HG03442 (cell line): ENCODE measurements at regions not wholly inside any gene's neighbourhood (a gene's known extent, or its start where the extent isn't known, plus 50 kb on each side); places are given as distances from the start of the nearest gene placed in this dataset.

ENCODE experiments used
- ATAC-seq: cut with Tn5 transposase; IDR thresholded peaks from one replicate; pipeline ENCODE4 v1.9.1; 2021; ENCODE audit warnings: mild to moderate bottlenecking, moderate library complexity; ENCODE audit not compliant: unreplicated experiment

DNA sequence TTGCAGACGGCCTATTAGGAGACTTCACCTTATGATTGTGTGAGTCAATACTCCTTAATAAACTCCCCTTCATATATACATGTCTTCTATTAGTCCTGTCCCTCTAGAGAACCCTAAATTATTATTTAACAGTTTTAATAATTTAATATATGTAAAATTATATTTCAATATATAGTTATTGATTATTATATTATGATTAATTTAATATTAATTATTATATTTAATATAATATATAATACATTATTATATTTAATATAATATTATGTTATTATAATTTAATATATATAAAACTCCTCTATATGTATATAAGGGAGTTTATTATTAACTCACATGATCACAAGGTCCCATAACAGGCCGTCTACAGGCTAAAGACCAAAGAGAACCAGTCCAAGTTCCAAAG lies 533.2 kb downstream of the ARAP2 start:
- no peak for ATAC-seq

DNA sequence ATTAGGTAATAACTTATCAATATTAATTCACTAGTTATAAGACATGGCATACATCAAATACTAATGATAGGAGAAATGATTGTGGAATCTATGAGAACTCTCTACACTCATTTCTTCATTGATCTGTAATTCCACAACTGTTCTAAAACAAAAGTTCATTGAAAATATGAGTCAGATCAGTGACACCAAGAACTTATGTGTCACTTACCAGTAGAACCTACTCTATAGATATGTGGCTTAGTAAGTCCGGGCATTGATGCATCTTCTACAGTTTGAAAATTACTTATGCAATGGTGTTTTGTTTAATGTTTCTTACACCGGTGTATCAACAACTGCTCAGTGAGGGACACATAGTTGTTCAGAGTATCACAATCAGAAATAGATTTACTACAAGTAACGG lies 520.3 kb downstream of the ARAP2 start:
- ATAC-seq: no peak

DNA sequence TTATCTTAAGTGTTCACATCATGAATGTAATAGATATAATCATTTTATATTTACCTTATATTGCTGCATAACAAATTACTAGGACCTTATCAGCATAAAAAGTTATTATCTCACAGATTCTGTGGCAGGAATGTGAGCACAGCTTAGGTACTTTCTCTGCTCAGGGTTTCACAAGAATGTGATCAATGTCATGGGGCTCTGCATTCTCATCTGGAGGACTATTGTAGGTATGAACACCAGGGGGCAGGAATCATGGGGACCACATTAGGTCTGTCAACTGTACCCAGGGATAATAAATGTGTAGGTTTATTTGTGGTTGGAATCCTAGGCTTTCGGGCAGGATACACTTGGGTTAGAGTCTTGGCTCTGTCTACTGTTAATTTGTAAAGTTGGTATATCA lies 519.2 kb downstream of the ARAP2 start:
- ATAC-seq: peak; percentile 61

DNA sequence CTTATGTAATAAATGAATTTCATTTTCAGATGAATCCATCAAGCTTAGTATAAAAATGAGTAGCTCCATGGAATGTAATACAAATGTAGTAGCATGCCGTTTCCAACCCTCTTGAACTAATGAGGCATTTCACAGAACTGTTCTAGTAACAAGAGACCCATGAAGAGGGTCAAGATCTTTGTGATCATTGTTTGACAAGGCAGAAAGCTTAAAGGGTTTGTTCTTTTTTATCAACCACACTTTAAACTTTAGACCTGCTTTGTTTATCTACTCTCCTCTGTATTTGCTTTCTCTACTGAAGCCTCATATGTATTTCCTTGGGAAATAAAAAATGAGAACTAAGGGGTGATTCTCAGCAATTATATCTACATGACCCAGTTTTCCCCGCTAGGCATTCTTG lies 513.9 kb downstream of the ARAP2 start:
- ATAC-seq: no peak

DNA sequence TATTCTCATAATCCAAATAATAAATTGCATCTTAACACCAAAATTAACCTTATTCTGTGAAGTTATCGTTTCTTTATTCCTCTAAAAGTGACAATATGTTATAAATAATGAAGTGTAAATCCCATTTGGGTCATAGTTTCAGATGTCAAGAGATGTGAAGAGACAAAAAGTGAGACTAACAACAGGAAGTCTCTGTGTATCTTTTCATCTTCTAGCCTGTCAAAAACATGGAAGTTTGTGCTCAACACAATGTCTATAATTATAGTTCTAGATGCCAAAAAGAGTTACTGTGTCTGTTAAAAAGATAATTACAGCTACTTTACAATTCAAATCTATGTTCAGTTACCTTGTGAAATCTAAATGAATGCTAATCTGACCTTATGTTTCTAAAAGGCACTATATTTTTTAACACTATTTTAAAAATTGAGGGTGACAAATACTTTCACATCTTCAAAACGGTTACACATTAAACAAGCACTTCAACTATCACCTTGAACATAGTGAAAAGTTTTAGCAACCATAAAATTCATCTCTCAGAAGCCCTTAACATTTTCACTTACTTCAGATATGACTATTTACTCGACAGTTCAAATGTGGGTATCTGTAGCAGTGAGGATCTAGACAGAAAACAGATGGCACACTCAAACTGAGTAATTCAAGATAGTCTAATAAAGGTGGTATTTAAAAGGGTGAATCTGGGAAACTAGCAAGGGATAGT lies 509.8 kb downstream of the ARAP2 start:
- peak; percentile 46 for ATAC-seq

DNA sequence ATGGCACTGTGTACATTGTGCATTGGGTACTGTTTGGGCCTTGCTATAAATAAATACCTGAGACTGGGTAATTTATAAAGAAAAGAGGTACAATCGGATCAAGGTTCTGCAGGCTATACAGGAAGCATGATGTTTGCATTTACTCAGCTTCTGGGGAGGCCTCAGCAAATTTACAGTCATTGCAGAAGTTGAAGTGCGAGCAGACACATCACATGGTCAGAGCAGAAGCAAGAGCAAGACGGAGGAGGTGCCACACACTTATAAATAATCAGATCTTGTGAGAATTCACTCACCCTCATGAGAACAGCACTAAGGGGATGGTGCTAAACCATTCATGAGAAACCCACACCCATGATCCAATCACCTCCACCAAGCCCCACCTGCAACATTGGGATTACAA lies 505.0 kb downstream of the ARAP2 start:
- peak; percentile 45 for ATAC-seq

DNA sequence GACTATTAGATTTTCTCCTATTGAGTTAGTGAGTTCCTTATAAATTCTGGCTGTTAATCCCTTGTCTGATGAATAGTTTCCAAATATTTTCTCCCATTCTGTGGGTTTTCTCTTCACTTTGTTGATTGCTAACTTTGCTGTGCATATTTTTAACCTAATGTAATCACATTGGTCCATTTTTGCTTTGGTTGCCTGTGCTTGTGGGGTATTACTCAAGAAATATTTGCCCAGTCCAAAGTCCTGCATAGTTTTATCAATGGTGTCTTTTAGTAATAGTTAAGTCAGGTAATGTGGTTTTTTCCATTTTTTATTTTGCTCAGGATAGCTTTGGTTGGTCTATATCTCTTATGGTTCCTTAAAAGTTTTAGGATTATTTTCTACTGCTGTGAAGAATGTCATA lies 490.3 kb downstream of the ARAP2 start:
- no peak for ATAC-seq

DNA sequence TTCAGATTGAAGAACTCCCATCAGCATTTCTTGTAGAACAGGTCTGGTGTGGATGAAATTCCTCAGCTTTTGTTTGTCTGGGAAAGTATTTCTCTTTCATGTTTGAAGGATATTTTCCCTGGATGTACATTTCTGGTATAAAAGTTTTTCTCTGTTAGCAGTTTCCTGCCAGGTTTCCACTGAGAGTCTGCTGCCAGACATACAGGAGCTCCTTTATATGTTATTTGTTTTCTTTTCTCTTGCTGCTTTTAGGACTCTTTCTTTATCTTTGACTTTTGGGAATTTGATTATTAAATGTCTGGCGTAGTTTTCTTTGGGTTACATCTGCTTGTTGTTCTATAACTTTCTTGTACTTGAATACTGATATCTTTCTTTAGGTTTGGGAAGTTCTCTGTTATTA lies 486.5 kb downstream of the ARAP2 start:
- no peak for ATAC-seq

DNA sequence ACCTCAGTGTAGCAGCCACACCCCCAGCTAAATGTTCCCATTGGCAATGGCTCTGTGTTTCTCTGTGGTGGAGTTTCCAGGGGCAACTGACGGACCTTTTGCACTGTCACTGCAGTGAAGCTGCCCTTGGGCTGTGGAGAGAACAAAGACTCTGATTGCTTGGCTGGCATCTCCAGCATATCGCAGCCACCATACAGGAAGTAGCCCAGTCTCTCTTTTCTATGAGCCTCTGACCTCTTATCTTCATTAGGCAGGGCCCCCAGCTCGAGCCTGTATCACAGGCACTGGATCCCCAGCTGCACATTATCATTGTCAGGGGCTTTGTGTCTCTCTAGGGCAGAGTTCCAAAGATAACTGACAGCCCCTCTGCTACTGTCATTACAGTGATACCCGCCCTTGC lies 483.5 kb downstream of the ARAP2 start:
- no peak for ATAC-seq

DNA sequence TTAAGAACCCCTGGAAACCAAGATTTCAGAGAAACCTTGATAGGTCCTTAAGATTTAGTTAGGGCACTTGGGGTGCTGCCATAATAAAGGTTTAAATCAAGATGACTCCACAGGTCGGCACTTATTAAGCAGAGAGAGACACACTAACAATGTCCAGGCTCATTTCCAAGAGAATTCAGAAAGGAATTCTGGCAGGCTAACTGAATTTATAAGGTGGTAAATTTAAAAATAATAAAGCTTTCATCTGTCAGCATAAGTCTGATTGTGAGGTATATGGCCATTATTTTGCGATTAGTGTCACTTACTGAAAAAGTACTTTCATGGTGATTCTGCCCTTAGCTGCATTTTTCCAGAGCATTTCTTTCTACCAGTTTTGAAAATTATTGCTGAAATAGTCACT lies 472.7 kb downstream of the ARAP2 start:
- no peak for ATAC-seq

DNA sequence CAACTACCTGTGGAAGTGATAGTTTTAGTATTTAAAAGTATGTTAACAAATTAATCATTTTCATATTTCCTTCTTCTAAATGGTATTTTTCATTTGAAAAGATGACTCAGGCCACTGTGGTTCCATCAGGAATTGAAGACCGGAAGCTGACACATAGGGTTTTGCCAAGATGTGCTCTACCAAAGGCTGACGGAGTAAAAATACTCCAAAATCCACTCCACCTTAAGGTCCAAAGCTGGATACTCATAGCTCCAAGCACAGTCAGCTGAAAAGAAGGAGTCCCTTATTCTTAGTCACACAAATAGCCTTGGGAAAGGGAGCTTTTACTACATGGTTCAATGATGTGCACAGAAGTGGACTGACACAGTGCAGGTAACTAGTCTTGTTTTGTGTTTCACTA lies 472.0 kb downstream of the ARAP2 start:
- no peak for ATAC-seq

DNA sequence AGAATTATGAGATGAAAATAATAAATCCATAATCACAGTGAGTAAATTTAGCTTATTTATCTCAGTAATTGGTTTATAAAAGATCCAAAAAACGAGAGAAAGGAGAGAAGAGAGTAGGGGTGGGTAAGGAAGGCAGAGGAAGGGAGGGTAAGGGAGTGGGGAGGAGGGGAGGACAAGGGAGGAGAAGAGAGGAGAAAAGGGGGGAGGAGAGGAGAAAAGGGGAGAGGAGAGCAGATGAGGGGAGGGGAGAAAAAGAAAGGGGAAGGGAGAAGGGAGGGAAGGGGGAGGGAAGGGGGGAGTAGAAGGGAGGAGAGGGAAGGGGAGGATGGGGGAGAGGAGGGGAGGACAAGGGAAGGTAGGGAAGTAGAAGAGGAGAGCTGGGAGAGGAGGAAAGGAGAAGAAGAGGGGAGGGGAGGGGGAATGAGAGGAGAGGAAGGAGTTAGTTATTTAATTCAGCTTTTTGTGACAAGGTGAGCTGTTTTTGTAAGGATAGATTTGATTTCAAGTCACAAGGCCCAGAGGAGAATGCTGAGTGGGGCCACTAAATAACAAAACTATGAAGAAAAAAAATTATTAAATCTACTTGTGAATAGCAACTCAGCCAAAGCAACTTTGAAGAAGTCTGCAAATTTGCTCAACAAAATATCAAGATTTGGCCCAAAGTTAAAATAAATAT lies 454.3 kb downstream of the ARAP2 start:
- no peak for ATAC-seq

DNA sequence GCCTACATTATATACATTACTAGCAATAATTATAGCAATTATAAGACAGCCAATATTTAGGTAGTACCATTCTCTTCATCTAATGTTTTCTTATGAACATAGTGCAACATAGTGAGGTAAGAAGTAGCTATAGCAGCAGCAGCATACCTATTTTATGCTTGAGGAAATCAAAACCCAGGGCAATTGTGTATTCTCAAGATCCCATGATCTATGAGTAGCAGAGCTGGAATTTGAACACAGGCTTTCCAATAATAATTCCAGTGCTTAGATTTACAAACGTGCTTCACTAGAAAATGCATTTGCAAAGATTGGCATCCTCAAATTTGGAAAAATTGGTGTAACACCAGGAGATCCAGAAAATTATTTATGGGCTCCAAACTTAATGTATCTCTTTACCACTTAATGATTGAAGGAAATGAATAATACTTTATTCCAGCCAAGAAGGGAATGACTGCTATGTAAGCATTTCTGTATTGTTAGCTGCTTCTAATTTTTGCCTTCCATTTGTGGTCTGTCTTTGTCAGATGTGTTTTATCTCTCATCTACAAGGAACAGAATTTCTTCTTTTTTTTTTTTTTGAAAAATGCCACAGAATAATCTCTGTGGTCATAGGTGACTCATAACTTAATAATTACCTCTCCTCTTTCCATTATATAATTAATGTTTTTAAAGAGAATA lies 451.1 kb downstream of the ARAP2 start:
- no peak for ATAC-seq

DNA sequence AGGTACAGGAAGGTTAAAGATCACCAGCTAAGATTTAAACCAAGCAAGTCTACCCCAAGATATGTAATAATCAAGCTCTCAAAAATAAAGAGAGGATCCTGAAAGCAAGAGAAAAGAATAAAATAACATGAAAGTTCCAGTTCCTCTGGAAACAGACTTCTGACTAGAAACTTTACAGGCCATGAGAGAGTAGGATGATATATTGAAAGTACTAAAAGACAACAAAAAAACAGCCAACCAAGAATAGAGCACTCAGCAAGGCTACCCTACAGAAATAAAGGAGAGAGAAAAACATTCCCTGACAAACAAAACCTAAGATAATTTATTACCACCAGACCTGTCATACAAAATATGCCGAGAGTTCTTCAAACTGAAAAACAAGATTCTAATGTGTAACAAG lies 450.5 kb downstream of the ARAP2 start:
- ATAC-seq: no peak

DNA sequence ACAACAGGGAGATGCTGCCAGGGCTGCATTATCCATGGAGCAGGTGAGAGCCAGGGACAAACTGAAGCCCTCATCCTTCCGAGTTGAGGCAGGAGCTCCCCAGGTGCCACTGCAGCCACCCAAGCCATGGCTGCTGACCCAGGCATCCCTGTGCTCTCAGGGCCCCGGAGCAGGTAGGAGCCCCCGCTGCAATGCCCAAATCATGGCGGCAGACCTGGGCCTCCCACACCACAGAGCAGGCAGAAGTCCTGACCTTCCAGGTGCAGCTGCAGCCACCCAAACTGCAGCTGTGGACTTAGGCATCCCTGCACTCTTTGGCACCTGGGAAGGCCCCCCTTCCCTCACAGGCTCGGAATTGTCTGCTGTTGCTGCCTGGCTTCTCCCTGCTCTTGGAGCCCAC lies 443.6 kb downstream of the ARAP2 start:
- ATAC-seq: no peak

DNA sequence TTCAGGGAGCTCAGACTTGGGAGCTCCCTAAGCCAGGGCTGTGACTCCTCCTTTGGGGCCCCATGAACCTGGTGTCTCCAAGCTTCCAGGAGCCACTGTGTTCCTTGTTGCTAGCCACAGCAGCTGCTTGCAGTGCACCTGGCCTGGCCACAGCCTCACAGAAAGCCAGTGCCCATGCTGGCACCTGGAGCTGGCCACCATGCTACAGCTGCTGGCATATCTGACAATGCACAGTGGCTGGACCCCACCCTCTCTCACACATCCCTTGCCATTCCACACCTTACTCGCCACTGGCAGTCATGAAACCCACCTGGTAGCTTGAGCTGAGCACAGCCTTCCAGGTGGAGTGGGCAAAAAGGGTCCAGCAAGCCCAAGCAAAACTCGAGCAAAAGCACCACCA lies 441.7 kb downstream of the ARAP2 start:
- no peak for ATAC-seq

DNA sequence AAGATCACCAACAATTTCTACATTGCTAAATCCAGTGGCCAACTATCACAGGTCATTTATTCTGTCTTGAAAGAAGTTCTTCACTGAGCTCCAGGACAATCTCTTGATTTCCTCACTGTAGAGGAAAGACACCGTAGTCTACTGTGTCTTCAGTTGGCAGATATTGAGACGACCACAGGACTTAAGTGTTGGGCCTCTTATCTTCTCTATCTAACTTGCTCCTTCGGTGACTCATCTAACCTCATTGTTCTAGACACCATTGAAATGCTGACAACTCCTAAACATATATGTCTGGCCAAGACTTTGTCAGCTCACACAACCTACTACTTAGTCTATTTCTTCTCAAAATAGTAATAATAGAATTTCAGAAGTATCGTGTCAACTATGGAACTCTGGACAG lies 425.8 kb downstream of the ARAP2 start:
- no peak for ATAC-seq

DNA sequence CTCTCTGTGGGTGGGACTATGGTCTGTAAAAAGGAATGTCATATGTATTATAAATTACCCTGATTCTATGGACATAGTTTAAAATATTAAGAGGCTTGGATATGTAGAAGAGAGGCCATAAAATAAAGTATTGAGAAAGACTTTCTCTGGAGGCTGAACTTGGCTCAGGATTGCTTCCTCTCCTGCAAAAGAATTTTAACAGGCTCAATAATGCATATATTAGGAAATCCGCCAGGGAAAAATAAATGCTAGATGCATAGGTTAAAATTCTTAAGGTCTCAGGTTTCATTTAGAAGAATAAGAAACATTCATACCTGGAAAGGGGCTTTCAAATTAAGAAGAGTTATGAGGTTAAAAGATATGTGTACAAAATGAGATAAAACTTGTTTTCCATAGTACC lies 424.3 kb downstream of the ARAP2 start:
- no peak for ATAC-seq

DNA sequence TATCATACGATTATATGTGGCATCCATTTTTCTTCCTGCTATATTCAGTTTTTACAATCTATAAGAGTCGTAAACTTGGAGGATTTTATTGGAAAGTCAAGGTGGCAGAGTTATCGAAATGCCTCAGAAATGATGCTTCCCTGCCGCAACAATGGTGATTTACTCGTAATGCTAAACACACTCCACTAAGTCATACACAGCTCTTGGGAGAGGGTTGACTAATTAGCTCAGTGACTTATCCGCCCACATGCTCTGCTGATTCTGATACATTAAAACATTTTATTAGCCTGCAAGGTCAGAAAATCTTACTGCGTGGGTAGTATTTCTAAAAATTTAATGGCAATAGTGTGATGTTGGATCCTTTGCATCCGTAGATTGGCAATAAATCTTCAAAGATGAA lies 420.1 kb downstream of the ARAP2 start:
- ATAC-seq: no peak

DNA sequence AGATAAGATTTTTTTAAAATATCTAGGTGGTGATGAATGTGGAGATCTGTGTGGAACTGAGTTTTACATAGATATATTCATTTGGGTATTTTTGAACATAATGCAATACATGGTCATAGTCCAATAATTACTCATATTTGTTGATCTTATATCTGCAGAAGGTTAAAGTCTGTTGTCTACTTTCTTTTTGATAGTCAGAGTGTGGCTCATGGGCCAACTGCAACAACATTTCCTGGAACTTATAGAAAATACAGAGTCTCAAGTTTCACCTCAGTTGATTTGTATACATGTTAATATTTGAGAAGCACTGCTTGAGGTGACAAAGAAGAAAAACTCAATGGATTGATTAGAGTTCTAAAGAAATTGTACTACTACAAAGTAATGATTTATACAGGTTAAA lies 408.4 kb downstream of the ARAP2 start:
- ATAC-seq: no peak

DNA sequence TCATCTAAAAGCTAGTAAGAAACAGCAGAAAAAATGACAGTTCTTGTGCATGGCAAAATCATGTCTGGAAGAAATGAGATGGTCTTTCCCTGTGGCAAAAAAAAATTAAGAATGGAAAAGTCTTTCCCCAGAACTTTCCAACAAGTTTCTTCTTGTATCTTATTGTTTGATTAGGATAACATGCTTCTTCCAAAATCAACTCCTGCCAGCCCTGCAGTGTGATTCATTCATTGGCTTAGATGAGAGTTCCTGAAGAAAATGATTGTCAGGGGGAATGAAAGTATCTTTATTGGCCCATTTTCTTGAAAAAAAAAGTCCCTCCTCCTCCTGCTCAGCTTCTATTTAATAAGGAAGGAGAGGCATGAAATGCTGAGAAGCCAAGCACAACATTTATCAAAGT lies 407.7 kb downstream of the ARAP2 start:
- ATAC-seq: no peak

DNA sequence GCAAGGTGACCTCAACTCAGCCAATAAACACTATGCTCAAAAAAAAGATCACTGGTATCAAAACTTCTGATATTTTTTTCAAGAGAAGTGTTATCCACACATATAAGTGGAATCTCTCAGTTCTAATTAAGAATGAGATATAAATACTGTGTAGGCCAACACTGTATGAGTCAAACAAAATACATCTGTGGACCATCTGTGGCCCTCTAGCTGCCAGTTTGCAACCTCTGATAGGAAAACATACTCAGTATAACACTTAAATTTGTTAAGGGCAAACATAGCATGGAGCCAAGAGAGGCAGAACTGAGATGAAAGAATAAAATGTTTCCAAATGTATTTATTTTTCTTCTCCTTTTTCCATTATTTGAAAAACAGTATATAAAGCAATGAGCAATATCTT lies 377.3 kb downstream of the ARAP2 start:
- no peak for ATAC-seq
